ACC112 (cell line): ENCODE measurements at regions not wholly inside any gene's neighbourhood (a gene's known extent, or its start where the extent isn't known, plus 50 kb on each side); places are given as distances from the start of the nearest gene placed in this dataset.

Experiments used
- H2AFZ ChIP-seq: fragments of 200-600 bp; sonication (generic); one replicate; pipeline ENCODE4 v1.6.0; 2017; ENCODE audit warnings: antibody characterized with exemption, low read length; ENCODE audit not compliant: unreplicated experiment
- H3K27ac ChIP-seq: fragments of 200-600 bp; sonication (generic); 2 replicates; pipeline ENCODE4 v1.5.1; 2014; ENCODE audit warnings: low read depth, mild to moderate bottlenecking, antibody characterized with exemption, low read length, moderate library complexity
- H3K27me3 ChIP-seq: fragments of 200-600 bp; sonication (generic); 2 replicates; pipeline ENCODE4 v1.6.1; 2014; ENCODE audit warnings: mild to moderate bottlenecking, antibody characterized with exemption, low read length, moderate library complexity, mixed read lengths; ENCODE audit not compliant: insufficient read depth
- H3K36me3 ChIP-seq: fragments of 200-600 bp; sonication (generic); 2 replicates; pipeline ENCODE4 v1.6.1; 2016; ENCODE audit warnings: mild to moderate bottlenecking, antibody characterized with exemption, low read length, moderate library complexity, mixed read lengths; ENCODE audit not compliant: insufficient read depth
- H3K4me1 ChIP-seq: fragments of 200-600 bp; sonication (generic); one replicate; pipeline ENCODE4 v1.6.1; 2016; ENCODE audit warnings: low read length, mixed read lengths; ENCODE audit not compliant: insufficient read depth, unreplicated experiment, control insufficient read depth
- H3K4me3 ChIP-seq: fragments of 200-600 bp; sonication (generic); 2 replicates; pipeline ENCODE4 v1.5.1; 2014; ENCODE audit warnings: mild to moderate bottlenecking, low read depth, low read length
- H3K79me2 ChIP-seq: fragments of 200-600 bp; sonication (generic); one replicate; pipeline ENCODE4 v1.6.0; 2016; ENCODE audit warnings: low read length; ENCODE audit not compliant: control insufficient read depth, unreplicated experiment, insufficient read depth

GRCh38 chr4:71275570-71275969 lies 63.2 kb upstream of the SLC4A4 start:
- Histone ChIP-seq H2AFZ (peak overlapping the region; percentile 48), H3K4me1 (no peaks in the 10 kb centered on the region), H3K36me3 (no peaks in the 10 kb centered on the region), H3K4me3 (no peak overlapping the region), H3K27me3 (no peaks in the 10 kb centered on the region), H3K27ac (no peak overlapping the region), H3K79me2 (no peaks in the 10 kb centered on the region)

- Histone ChIP-seq H3K27me3 (no peaks in the 10 kb centered on the region), H3K27ac (no peak overlapping the region), H3K4me1 (no peaks in the 10 kb centered on the region), H3K79me2 (no peaks in the 10 kb centered on the region), H3K36me3 (no peaks in the 10 kb centered on the region), H2AFZ (no peak overlapping the region), H3K4me3 (no peak overlapping the region)
These were observed 61.5 kb upstream of the SLC4A4 start for GRCh38 chr4:71277353-71277752.

- H3K27me3 ChIP-seq = no peaks in the 10 kb centered on the region
- H3K4me3 ChIP-seq = no peak overlapping the region
- no peaks in the 10 kb centered on the region for H3K4me1 ChIP-seq
- H3K36me3 ChIP-seq = no peaks in the 10 kb centered on the region
- no peak overlapping the region for H2AFZ ChIP-seq
- H3K27ac ChIP-seq = no peak overlapping the region
- H3K79me2 ChIP-seq = no peaks in the 10 kb centered on the region
These were observed 55.1 kb upstream of the SLC4A4 start for GRCh38 chr4:71283642-71284257.

GRCh38 chr4:71287305-71287704 lies 51.5 kb upstream of the SLC4A4 start:
- peaks cover 5% of the 10 kb centered on the region for H3K4me1 ChIP-seq
- no peaks in the 10 kb centered on the region for H3K27me3 ChIP-seq
- H3K27ac ChIP-seq = no peak overlapping the region
- H3K4me3 ChIP-seq = no peak overlapping the region
- H2AFZ ChIP-seq = no peak overlapping the region
- no peaks in the 10 kb centered on the region for H3K79me2 ChIP-seq
- H3K36me3 ChIP-seq = no peaks in the 10 kb centered on the region

GRCh38 chr4:71288875-71289274 lies 49.9 kb upstream of the SLC4A4 start:
- no peak overlapping the region for H3K4me3 ChIP-seq
- H3K79me2 ChIP-seq = no peaks in the 10 kb centered on the region
- H3K4me1 ChIP-seq = peaks cover 6% of the 10 kb centered on the region
- H3K27ac ChIP-seq = no peak overlapping the region
- no peak overlapping the region for H2AFZ ChIP-seq
- H3K27me3 ChIP-seq = no peaks in the 10 kb centered on the region
- H3K36me3 ChIP-seq = no peaks in the 10 kb centered on the region
